Smooth muscle cell (in vitro differentiated cells): ENCODE measurements at regions not wholly inside any gene's neighbourhood (a gene's known extent, or its start where the extent isn't known, plus 50 kb on each side); places are given as distances from the start of the nearest gene placed in this dataset.

Source experiments
- DNase-seq: peaks from one replicate; lab custom pipeline; 2025; ENCODE audit not compliant: unreplicated experiment; lab: John Stamatoyannopoulos, UW
- H2AFZ ChIP-seq: fragments of 200-600 bp; sonication (generic); 2 replicates; pipeline ENCODE4 v1.6.0; 2016; ENCODE audit warnings: antibody characterized with exemption, low read depth, mild to moderate bottlenecking
- H3F3A ChIP-seq: fragments of 200-600 bp; sonication (generic); 2 replicates; pipeline ENCODE4 v1.6.0; 2017; ENCODE audit warnings: antibody characterized with exemption, low read depth
- H3K27ac ChIP-seq: fragments of 200-600 bp; sonication (generic); 2 replicates; pipeline ENCODE4 v1.5.1; 2016; ENCODE audit warnings: low read depth, mild to moderate bottlenecking
- H3K27me3 ChIP-seq: fragments of 200-600 bp; sonication (generic); 2 replicates; pipeline ENCODE4 v1.6.1; 2016; ENCODE audit warnings: low read depth, mild to moderate bottlenecking
- H3K36me3 ChIP-seq: fragments of 200-600 bp; sonication (generic); 2 replicates; pipeline ENCODE4 v1.5.1; 2016; ENCODE audit warnings: low read depth
- H3K4me1 ChIP-seq: fragments of 200-600 bp; sonication (generic); 2 replicates; pipeline ENCODE4 v1.5.1; 2016; ENCODE audit warnings: low read depth
- H3K4me2 ChIP-seq: fragments of 200-600 bp; sonication (generic); 2 replicates; pipeline ENCODE4 v1.6.0; 2016; ENCODE audit warnings: mild to moderate bottlenecking
- H3K4me3 ChIP-seq: fragments of 200-600 bp; sonication (generic); 2 replicates; pipeline ENCODE4 v1.5.1; 2016; ENCODE audit warnings: mild to moderate bottlenecking
- H3K79me2 ChIP-seq: fragments of 200-600 bp; sonication (generic); 2 replicates; pipeline ENCODE4 v1.6.0; 2016; ENCODE audit warnings: low read depth, mild to moderate bottlenecking
- H3K9ac ChIP-seq: fragments of 200-600 bp; sonication (generic); 2 replicates; pipeline ENCODE4 v1.6.0; 2016; ENCODE audit warnings: low read depth
- H3K9me3 ChIP-seq: fragments of 200-600 bp; sonication (generic); replicated peaks from 2 replicates; pipeline ENCODE4 v1.5.1; 2016; ENCODE audit warnings: low read depth
- H4K20me1 ChIP-seq: fragments of 200-600 bp; sonication (generic); 2 replicates; pipeline ENCODE4 v1.6.0; 2016; ENCODE audit warnings: low read depth
- WGBS: methylation state at CpG from one replicate; pipeline ENCODE4 v1.1.7; 2016; ENCODE audit warnings: low lambda C conversion rate; 5-methylcytosine and 5-hydroxymethylcytosine counted together
- TF ChIP-seq, protein P1 (sequence below): fragments of 200-600 bp; sonication (generic); IDR thresholded peaks from 2 replicates; pipeline ENCODE4 v1.5.1; 2017; ENCODE audit warnings: borderline replicate concordance, mild to moderate bottlenecking, antibody characterized with exemption; ENCODE audit not compliant: insufficient read depth, poor library complexity, severe bottlenecking

DNA sequence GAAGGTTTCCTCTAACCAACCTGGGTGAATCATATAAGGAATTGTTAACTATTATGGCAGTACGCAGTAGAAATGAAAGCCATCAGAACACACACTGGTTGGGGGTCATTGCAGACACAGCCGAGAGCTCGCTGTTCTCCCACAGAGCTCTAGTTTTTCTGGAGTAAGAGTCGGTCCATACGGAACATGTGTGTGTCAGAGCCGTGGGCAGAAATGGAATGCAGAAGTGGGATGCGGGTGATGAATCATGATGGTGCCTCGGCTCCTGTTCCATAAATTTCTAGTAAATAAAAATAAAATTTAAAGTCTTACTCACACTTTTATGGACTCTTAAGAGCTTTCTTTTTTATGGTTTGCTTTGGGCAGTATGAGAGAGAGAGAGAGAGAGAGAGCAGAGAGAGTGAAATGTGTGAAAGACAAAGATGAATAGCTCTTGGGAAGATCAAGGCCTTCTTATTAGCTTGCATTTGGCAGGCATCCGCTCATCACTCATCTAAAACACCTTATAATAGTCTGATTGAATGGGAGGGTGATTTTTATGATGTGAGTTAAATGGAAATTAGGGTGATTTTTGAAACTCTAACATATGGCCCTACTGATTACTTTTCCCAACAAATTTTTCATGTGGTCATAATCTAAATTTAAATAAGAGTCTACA is 98.8 kb upstream of the PFKP start:
- Histone ChIP-seq H3F3A (no peaks in the 10 kb centered on the region), H3K79me2 (no peaks in the 10 kb centered on the region), H3K4me1 (peaks cover 15% of the 10 kb centered on the region), H3K9ac (no peak overlapping the region), H3K27me3 (no peaks in the 10 kb centered on the region), H3K9me3 (no peaks in the 10 kb centered on the region), H4K20me1 (no peaks in the 10 kb centered on the region), H3K27ac (peak overlapping the region; percentile 51), H2AFZ (no peak overlapping the region), H3K4me3 (no peak overlapping the region), H3K36me3 (no peaks in the 10 kb centered on the region), H3K4me2 (peak overlapping the region; percentile 62)
- TF ChIP-seq, protein P1, sequence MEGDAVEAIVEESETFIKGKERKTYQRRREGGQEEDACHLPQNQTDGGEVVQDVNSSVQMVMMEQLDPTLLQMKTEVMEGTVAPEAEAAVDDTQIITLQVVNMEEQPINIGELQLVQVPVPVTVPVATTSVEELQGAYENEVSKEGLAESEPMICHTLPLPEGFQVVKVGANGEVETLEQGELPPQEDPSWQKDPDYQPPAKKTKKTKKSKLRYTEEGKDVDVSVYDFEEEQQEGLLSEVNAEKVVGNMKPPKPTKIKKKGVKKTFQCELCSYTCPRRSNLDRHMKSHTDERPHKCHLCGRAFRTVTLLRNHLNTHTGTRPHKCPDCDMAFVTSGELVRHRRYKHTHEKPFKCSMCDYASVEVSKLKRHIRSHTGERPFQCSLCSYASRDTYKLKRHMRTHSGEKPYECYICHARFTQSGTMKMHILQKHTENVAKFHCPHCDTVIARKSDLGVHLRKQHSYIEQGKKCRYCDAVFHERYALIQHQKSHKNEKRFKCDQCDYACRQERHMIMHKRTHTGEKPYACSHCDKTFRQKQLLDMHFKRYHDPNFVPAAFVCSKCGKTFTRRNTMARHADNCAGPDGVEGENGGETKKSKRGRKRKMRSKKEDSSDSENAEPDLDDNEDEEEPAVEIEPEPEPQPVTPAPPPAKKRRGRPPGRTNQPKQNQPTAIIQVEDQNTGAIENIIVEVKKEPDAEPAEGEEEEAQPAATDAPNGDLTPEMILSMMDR: no peak
- DNase-seq: no peak
- WGBS: 24% methylated on average over 9 of the region's 9 CpGs

DNA sequence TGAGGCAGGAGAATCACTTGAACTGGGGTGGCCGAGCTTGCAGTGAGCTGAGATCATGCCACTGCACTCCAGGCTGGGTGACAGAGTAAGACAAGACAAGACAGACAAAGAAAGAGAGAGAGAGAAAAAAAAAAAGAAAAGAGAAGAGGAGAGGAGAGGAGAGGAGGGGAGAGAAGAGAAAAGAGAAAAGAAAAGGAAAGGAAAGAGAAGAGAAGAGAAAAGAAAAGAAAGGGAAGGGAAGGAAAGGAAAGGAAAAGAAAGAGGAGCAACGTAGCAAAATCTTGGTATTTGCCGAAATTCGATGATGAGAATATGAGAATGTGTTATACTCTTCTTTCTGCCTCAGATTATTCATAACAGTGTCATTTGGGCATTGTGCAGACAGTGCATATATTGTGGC is 101.2 kb upstream of the PFKP start:
- WGBS: 65% methylated on average over 4 of the region's 4 CpGs
- Histone ChIP-seq H3K79me2 (no peaks in the 10 kb centered on the region), H3K4me1 (no peaks in the 10 kb centered on the region), H3K9me3 (no peaks in the 10 kb centered on the region), H3K4me3 (no peak overlapping the region), H4K20me1 (no peaks in the 10 kb centered on the region), H2AFZ (no peak overlapping the region), H3K9ac (no peak overlapping the region), H3F3A (no peaks in the 10 kb centered on the region), H3K36me3 (no peaks in the 10 kb centered on the region), H3K4me2 (no peak overlapping the region), H3K27me3 (no peaks in the 10 kb centered on the region), H3K27ac (no peak overlapping the region)
- DNase-seq: no peak
- TF ChIP-seq, protein P1: no peak

DNA sequence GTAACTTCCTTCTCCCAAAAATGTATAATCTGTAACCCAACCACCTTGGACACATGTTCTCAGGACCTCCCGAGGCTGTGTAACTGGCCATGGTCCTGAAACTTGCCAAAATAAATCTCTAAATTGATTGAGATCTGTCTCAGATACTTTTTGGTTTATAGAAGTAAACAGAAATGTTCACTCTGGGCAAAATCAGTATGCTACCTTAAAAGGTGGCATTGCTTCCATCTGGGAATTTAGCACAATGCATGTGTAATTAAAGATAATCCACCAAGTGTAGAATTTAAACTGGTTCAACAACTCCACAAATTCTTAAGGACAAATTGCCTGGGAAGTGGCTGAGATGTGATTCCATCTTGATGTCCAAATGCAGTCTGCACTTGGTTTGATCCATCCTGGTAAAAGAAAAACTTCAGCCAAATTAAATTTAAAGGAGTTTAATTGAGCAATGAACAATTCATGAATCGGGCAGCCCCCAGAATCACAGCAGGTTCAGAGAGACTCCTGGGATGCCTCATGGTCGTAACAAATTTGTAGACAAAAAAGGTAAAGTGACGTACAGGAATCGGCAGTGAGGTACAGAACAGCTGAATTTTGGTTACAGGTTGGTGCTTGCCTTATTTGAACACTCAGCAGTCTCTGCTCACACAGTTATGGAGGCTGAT is 102.6 kb upstream of the PFKP start:
- H3K9me3 ChIP-seq: no peaks in the 10 kb centered on the region
- H3F3A ChIP-seq: no peaks in the 10 kb centered on the region
- WGBS: 82% methylated on average over 5 of the region's 5 CpGs
- H2AFZ ChIP-seq: no peak overlapping the region
- no peaks in the 10 kb centered on the region for H4K20me1 ChIP-seq
- no peak overlapping the region for H3K9ac ChIP-seq
- H3K27me3 ChIP-seq: no peaks in the 10 kb centered on the region
- TF ChIP-seq, protein P1: no peak
- no peaks in the 10 kb centered on the region for H3K4me1 ChIP-seq
- no peak overlapping the region for H3K27ac ChIP-seq
- H3K36me3 ChIP-seq: no peaks in the 10 kb centered on the region
- no peak for DNase-seq
- no peak overlapping the region for H3K4me3 ChIP-seq
- H3K4me2 ChIP-seq: no peak overlapping the region
- H3K79me2 ChIP-seq: no peaks in the 10 kb centered on the region
